ENCODE measurements at regions not wholly inside any gene's neighbourhood (a gene's known extent, or its start where the extent isn't known, plus 50 kb on each side); places are given as distances from the start of the nearest gene placed in this dataset.

GRCh38 chr17:79146562-79146961 lies 71.9 kb downstream of the ENGASE start:
- intact Hi-C loops (cut with DNase I; ENCODE audit: low total_unique reads): no loop called here
- H3K27me3 ChIP-seq: no peaks in the 10 kb centered on the region

GRCh38 chr17:79145548-79145947 lies 70.9 kb downstream of the ENGASE start:
- no peaks in the 10 kb centered on the region for H3K27me3 ChIP-seq
- TF ChIP-seq, protein P1, sequence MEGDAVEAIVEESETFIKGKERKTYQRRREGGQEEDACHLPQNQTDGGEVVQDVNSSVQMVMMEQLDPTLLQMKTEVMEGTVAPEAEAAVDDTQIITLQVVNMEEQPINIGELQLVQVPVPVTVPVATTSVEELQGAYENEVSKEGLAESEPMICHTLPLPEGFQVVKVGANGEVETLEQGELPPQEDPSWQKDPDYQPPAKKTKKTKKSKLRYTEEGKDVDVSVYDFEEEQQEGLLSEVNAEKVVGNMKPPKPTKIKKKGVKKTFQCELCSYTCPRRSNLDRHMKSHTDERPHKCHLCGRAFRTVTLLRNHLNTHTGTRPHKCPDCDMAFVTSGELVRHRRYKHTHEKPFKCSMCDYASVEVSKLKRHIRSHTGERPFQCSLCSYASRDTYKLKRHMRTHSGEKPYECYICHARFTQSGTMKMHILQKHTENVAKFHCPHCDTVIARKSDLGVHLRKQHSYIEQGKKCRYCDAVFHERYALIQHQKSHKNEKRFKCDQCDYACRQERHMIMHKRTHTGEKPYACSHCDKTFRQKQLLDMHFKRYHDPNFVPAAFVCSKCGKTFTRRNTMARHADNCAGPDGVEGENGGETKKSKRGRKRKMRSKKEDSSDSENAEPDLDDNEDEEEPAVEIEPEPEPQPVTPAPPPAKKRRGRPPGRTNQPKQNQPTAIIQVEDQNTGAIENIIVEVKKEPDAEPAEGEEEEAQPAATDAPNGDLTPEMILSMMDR (IDR thresholded peaks at IDR 0.05): no peak
- TF ChIP-seq POLR2A (IDR thresholded peaks at IDR 0.05): no peak
- H3K4me1 ChIP-seq: no peaks in the 10 kb centered on the region
- no peak for DNase-seq
- H3K9me3 ChIP-seq: no peaks in the 10 kb centered on the region
- intact Hi-C loops (cut with DNase I; ENCODE audit: low total_unique reads): no loop called here
- no peaks in the 10 kb centered on the region for H3K36me3 ChIP-seq
- H3K27ac ChIP-seq: no peak overlapping the region
- no peak overlapping the region for H3K4me3 ChIP-seq

More at GRCh38 chr17:79146562-79146961, 71.9 kb downstream of the ENGASE start:
- Histone ChIP-seq H3K9me3 (no peaks in the 10 kb centered on the region), H3K36me3 (no peaks in the 10 kb centered on the region), H3K27ac (no peak overlapping the region), H3K4me1 (no peaks in the 10 kb centered on the region), H3K4me3 (no peak overlapping the region)
- DNase-seq: no peak
- TF ChIP-seq, protein P1 (IDR thresholded peaks at IDR 0.05): no peak
- no peak for TF ChIP-seq POLR2A (IDR thresholded peaks at IDR 0.05)

DNA sequence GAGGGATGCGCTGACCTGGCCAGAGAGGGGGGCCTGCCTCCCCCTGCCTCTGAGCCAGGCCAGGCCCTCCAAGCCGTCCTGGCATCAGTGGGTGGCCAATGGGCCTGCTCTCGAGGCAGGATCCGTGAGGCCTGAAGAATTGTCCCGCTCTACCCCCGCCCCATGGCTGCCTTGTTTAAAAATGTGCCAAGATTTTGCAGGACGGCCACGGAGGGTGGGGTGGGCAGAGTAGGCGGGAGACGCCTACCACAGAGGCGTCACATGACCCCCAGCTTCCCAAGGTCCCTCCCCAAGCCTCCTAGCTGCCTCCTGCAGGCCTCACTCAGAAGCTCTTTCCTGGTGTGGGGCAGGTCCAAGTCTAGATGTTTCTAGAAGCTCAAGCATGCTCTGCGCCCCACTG lies 69.5 kb downstream of the ENGASE start:
- no peak for TF ChIP-seq POLR2A (IDR thresholded peaks at IDR 0.05)
- TF ChIP-seq, protein P1 (IDR thresholded peaks at IDR 0.05): no peak
- H3K4me3 ChIP-seq: no peak overlapping the region
- H3K27me3 ChIP-seq: no peaks in the 10 kb centered on the region
- H3K27ac ChIP-seq: no peak overlapping the region
- H3K36me3 ChIP-seq: no peaks in the 10 kb centered on the region
- no peaks in the 10 kb centered on the region for H3K9me3 ChIP-seq
- intact Hi-C loops (cut with DNase I; ENCODE audit: low total_unique reads): no loop called here
- no peaks in the 10 kb centered on the region for H3K4me1 ChIP-seq
- DNase-seq: no peak

- Histone ChIP-seq H3K27ac (no peak overlapping the region), H3K4me1 (no peaks in the 10 kb centered on the region), H3K9me3 (no peaks in the 10 kb centered on the region), H3K27me3 (no peaks in the 10 kb centered on the region), H3K36me3 (no peaks in the 10 kb centered on the region), H3K4me3 (no peak overlapping the region)
- no peak for DNase-seq
- intact Hi-C loops (cut with DNase I; ENCODE audit: low total_unique reads): no loop called here
- no peak for TF ChIP-seq POLR2A (IDR thresholded peaks at IDR 0.05)
- TF ChIP-seq, protein P1 (IDR thresholded peaks at IDR 0.05): no peak
Observed at GRCh38 chr17:79142375-79142774, 67.8 kb downstream of the ENGASE start.

GRCh38 chr17:79141578-79142355 lies 67.1 kb downstream of the ENGASE start:
- no peaks in the 10 kb centered on the region for H3K9me3 ChIP-seq
- no peak for DNase-seq
- H3K27me3 ChIP-seq: no peaks in the 10 kb centered on the region
- H3K4me1 ChIP-seq: no peaks in the 10 kb centered on the region
- intact Hi-C loops (cut with DNase I; ENCODE audit: low total_unique reads): no loop called here
- H3K4me3 ChIP-seq: no peak overlapping the region
- no peak overlapping the region for H3K27ac ChIP-seq
- TF ChIP-seq, protein P1 (IDR thresholded peaks at IDR 0.05): no peak
- TF ChIP-seq POLR2A (IDR thresholded peaks at IDR 0.05): no peak
- H3K36me3 ChIP-seq: no peaks in the 10 kb centered on the region

All from uterus (tissue), 3 donors.